ENCODE measurements at regions not wholly inside any gene's neighbourhood (a gene's known extent, or its start where the extent isn't known, plus 50 kb on each side); places are given as distances from the start of the nearest gene placed in this dataset.

DNA sequence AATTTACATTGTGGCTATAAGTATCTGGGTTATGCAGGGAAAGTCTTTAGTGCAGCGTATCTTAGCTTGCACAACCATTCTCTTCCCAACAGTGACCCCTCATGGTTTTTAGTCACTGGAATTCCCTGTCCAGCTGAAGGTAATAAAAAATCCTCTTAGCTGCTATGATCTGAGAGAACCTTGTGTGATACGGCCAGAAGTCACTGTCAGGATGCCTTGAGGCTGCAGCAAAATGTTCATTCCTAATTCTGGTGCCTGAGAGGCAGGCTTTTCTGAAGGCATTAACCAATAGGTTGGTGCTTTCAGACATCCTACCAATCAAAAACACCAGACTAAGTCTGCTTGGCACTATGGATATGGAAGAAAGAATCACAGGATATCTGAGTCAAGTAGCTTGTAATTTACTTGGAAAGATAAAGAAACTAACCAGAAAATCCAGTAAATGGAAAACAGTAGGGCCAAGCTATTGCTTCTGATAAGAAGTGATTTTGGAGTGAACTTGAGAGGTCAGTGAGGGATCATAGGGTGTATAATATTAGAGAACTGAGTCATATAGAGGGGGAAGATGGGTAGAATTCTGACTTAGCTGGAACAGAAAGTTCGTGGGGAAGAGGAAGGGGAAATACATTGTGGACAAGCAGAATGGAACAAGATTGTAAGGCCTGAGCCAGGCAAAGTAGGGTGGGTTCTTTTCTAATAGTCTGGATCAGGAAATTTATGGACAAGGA is 89.0 kb upstream of the SLC14A2 start:
- H3K4me3 ChIP-seq (ENCODE audit: low read depth, low read length): no peak overlapping the region
- TF ChIP-seq CTCF (IDR thresholded peaks at IDR 0.05; ENCODE audit: low read depth, low read length): no peak

- H3K4me3 ChIP-seq (ENCODE audit: low read depth, low read length): no peak overlapping the region
- TF ChIP-seq CTCF (IDR thresholded peaks at IDR 0.05; ENCODE audit: low read depth, low read length): no peak
Measured at GRCh38 chr18:45527891-45528290, 87.4 kb upstream of the SLC14A2 start.

GRCh38 chr18:45528712-45529336 is 86.5 kb upstream of the SLC14A2 start:
- no peak for TF ChIP-seq CTCF (IDR thresholded peaks at IDR 0.05; ENCODE audit: low read depth, low read length)

GRCh38 chr18:45538444-45538843 is 76.8 kb upstream of the SLC14A2 start:
- no peak for TF ChIP-seq CTCF (IDR thresholded peaks at IDR 0.05; ENCODE audit: low read depth, low read length)
- H3K4me3 ChIP-seq (ENCODE audit: low read depth, low read length): no peak overlapping the region

More at GRCh38 chr18:45528712-45529336, 86.5 kb upstream of the SLC14A2 start:
- H3K4me3 ChIP-seq (ENCODE audit: low read depth, low read length): no peak overlapping the region

DNA sequence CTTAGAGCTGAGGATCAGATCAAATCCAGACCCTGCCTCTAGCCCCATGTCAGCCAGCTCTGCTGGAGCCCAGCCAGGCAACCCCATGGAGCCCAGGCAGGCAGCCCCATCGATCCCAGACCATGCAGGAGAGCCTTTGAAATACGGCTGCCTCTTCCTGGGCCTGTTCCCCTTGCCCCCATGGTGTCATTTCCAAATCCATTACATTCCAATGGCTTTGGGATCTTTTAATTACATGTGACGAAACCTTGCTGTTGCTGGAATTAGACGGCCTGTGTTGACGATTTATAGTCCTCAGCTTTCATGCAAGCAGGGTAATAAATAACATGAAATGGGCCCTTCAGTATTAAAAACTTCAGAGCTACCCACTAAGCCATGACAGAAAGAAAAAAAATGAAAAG is 75.8 kb upstream of the SLC14A2 start:
- H3K4me3 ChIP-seq (ENCODE audit: low read depth, low read length): no peak overlapping the region
- no peak for TF ChIP-seq CTCF (IDR thresholded peaks at IDR 0.05; ENCODE audit: low read depth, low read length)

DNA sequence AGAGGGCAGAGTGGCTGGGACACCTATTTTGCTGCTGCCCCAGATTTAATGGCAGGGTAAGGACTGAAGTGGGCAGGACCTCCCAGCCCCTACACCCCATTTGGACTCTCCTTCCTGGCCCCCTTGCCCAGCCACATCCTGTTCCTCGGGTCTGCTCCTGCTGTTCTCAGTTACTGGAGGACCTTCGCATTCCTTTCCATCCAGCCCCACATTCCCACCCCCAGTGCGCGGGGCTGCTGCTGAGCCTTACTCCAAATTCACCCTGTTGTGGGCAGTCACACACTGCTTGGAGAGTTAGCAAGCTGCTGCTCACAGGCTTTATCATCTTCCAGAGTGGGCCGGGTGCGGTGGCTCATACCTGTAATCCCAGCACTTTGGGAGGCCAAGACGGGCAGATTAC is 75.2 kb upstream of the SLC14A2 start:
- TF ChIP-seq CTCF (IDR thresholded peaks at IDR 0.05; ENCODE audit: low read depth, low read length): no peak
- H3K4me3 ChIP-seq (ENCODE audit: low read depth, low read length): no peak overlapping the region

- H3K4me3 ChIP-seq (ENCODE audit: low read depth, low read length): no peak overlapping the region
- TF ChIP-seq CTCF (IDR thresholded peaks at IDR 0.05; ENCODE audit: low read depth, low read length): no peak
Measured at GRCh38 chr18:45541421-45541820, 73.9 kb upstream of the SLC14A2 start.
